Gastrocnemius medialis (tissue), 4 donors: ENCODE measurements at regions not wholly inside any gene's neighbourhood (a gene's known extent, or its start where the extent isn't known, plus 50 kb on each side); places are given as distances from the start of the nearest gene placed in this dataset.

Experiments
- ATAC-seq, 2 donors: fragments of 150-250 bp; one replicate each; pipeline ENCODE4 v1.9.1; 2016
- DNase-seq, 2 donors: peaks; one replicate each; pipeline ENCODE4 v3.0.0-alpha.2; 2019
- H3K27ac ChIP-seq, 4 donors: fragments of 200-600 bp; sonication (generic); 1 replicate in 1 of 4; 2 replicates in 3 of 4; pipeline ENCODE4 v1.5.1; 2016 to 2018; ENCODE audit warnings: mild to moderate bottlenecking in 2 of 4, moderate library complexity in 1 of 4
- H3K27me3 ChIP-seq, 3 donors: fragments of 200-600 bp; sonication (generic) in 2 of 3; 1 replicate in 1 of 3; 2 replicates in 2 of 3; pipeline versions ENCODE4 v1.5.1 to v1.6.0; 2016 to 2019; ENCODE audit warnings: mild to moderate bottlenecking in 1 of 3, moderate library complexity in 1 of 3
- H3K36me3 ChIP-seq, 2 donors: fragments of 200-600 bp; sonication (generic) in 1 of 2; one replicate each; pipeline ENCODE4 v1.5.1; 2017 to 2018
- H3K4me1 ChIP-seq, 2 donors: fragments of 200-600 bp; sonication (generic) in 1 of 2; one replicate each; pipeline ENCODE4 v1.5.1; 2016 to 2017; ENCODE audit warnings: mild to moderate bottlenecking in 2 of 2
- H3K4me3 ChIP-seq, 4 donors: fragments of 200-600 bp; sonication (generic) in 3 of 4; 1 replicate in 1 of 4; 2 replicates in 3 of 4; pipeline ENCODE4 v1.5.1; 2016 to 2019; ENCODE audit warnings: mild to moderate bottlenecking in 2 of 4
- H3K9me3 ChIP-seq, 3 donors: fragments of 200-600 bp; sonication (generic) in 2 of 3; 1 replicate in 1 of 3; 2 replicates in 2 of 3; pipeline ENCODE4 v1.5.1; 2016 to 2019
- POLR2A ChIP-seq, 2 donors: fragments of 450-650 bp; IDR thresholded peaks; one replicate each; pipeline ENCODE4 v1.6.1; 2017; ENCODE audit warnings: antibody characterized with exemption in 2 of 2, mild to moderate bottlenecking in 2 of 2, moderate library complexity in 2 of 2
- in situ Hi-C, 4 donors: fragments of 200-750 bp; cut with MboI; loops; one replicate each; pipeline versions ENCODE4 v1.15.0 to v1.8.0; 2017; ENCODE audit warnings: low sequenced_read_pairs in 4 of 4
- intact Hi-C: fragments of 100-400 bp; cut with DNase I; formaldehyde crosslinking; loops from one replicate; pipeline ENCODE4 v1.15.1; 2023; ENCODE audit warnings: low total_unique reads
- TF ChIP-seq, protein P1 (sequence below), 5 experiments: fragments of 450-650 bp in 3 of 5; fragments of 200-600 bp in 2 of 5; sonication (generic) in 2 of 5; IDR thresholded peaks in 4 of 5; conservative IDR thresholded peaks in 1 of 5; 1 replicate in 4 of 5; 2 replicates in 1 of 5; pipeline ENCODE4 v1.5.1; 2016 to 2019; ENCODE audit warnings: antibody characterized with exemption in 5 of 5, mild to moderate bottlenecking in 3 of 5, moderate library complexity in 3 of 5

DNA sequence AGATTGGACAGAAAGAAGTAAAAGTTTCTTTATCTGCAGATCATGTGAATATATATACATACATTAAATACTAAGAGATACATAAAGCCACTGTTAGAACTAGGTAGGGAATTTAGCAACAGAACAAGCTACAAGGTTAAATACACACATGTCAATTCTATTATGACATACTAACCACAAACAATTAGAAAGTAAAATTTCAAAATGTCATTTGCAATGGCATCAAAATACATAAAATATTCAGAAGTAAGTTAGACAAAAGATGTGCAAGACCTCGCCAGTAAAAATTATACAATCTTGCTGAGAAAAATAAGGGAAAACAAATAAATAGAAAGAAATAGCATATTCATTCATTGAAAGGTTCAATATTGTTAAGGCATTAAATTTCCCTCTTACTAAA is 200.0 kb upstream of the HES1 start:
- Histone ChIP-seq H3K27ac (no peak overlapping the region), H3K36me3 (no peaks in the 10 kb centered on the region), H3K4me1 (no peaks in the 10 kb centered on the region), H3K4me3 (no peak overlapping the region), H3K9me3 (no peaks in the 10 kb centered on the region), H3K27me3 (no peaks in the 10 kb centered on the region)
- intact Hi-C loops: no loop called here
- ATAC-seq (no peak), DNase-seq (no peak)
- TF ChIP-seq POLR2A (IDR thresholded peaks at IDR 0.05): no peak
- TF ChIP-seq, protein P1, sequence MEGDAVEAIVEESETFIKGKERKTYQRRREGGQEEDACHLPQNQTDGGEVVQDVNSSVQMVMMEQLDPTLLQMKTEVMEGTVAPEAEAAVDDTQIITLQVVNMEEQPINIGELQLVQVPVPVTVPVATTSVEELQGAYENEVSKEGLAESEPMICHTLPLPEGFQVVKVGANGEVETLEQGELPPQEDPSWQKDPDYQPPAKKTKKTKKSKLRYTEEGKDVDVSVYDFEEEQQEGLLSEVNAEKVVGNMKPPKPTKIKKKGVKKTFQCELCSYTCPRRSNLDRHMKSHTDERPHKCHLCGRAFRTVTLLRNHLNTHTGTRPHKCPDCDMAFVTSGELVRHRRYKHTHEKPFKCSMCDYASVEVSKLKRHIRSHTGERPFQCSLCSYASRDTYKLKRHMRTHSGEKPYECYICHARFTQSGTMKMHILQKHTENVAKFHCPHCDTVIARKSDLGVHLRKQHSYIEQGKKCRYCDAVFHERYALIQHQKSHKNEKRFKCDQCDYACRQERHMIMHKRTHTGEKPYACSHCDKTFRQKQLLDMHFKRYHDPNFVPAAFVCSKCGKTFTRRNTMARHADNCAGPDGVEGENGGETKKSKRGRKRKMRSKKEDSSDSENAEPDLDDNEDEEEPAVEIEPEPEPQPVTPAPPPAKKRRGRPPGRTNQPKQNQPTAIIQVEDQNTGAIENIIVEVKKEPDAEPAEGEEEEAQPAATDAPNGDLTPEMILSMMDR (IDR thresholded peaks at IDR 0.05 in 4 of 5, conservative IDR thresholded peaks at IDR 0.05 in 1 of 5): no peak
- in situ Hi-C loops: no loop called here

DNA sequence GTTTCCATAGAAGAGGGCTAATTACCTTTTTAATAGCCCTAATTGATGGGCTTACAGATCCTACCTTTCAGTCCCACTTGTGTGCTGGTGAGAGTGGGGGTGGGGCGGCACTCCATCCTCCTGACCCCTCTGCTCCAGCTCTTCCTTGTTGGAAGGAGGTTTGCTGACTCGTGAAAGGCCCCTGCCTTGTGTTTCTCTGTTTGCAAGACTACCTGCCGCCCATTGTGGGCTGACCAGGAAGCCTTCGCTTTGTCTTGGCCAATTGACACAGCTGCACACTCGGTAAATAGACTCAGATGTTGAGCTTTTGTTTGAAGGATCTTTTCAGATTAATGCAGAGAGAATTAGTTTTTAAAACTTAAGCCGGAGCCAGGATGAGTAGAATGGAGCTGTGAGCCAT is 197.3 kb upstream of the HES1 start:
- intact Hi-C loops: no loop called here
- DNase-seq (no peak), ATAC-seq (no peak)
- Histone ChIP-seq H3K4me3 (no peak overlapping the region), H3K9me3 (no peaks in the 10 kb centered on the region), H3K36me3 (no peaks in the 10 kb centered on the region), H3K27ac (no peak overlapping the region), H3K27me3 (no peaks in the 10 kb centered on the region), H3K4me1 (no peaks in the 10 kb centered on the region)
- TF ChIP-seq, protein P1 (IDR thresholded peaks at IDR 0.05 in 4 of 5, conservative IDR thresholded peaks at IDR 0.05 in 1 of 5): no peak
- TF ChIP-seq POLR2A (IDR thresholded peaks at IDR 0.05): no peak
- in situ Hi-C loops: no loop called here

DNA sequence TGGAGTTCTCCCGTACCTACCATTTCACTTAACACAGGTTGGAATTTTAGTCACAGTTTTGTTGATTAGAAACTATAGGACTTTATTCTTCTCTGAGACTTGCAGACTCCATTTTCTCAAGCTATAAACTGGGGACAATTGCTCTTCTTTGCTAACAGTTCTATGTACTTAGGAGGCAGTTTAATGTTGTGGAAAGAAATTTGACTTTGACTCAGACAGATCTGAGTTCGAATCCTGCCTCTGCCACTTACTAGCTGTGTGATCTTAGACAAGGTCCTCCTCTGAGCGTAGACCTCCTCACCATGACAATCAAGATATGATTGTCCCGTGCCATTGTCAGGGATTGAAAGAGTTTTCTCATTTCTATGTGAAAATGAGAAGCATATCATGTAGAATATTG is 196.4 kb upstream of the HES1 start:
- intact Hi-C loops (no loop called here), in situ Hi-C loops (no loop called here)
- no peak overlapping the region for H3K4me3 ChIP-seq
- DNase-seq (no peak), ATAC-seq (no peak)
- TF ChIP-seq POLR2A (IDR thresholded peaks at IDR 0.05): no peak
- TF ChIP-seq, protein P1 (IDR thresholded peaks at IDR 0.05 in 4 of 5, conservative IDR thresholded peaks at IDR 0.05 in 1 of 5): no peak
- no peaks in the 10 kb centered on the region for H3K27me3 ChIP-seq
- H3K27ac ChIP-seq: no peak overlapping the region
- H3K36me3 ChIP-seq: no peaks in the 10 kb centered on the region
- H3K4me1 ChIP-seq: no peaks in the 10 kb centered on the region
- H3K9me3 ChIP-seq: no peaks in the 10 kb centered on the region

DNA sequence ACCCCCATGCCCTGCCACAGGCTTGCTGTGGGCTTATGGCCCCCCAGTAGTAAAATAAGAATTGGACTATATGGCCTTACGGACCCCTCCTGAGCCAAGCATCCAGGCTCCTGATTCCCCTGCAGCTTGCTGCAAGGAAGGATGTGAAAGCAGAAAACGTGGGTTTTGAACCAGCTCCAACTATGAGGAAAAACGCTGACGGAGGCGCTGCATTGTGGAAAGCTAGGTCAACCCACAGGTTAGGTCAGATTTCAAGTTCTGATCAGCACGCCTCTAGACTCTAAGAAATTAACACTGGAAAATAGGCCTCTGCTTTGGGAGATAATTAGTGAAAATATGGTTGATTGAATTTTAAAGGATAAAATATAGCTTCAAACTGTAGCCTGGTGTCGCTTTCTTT is 195.4 kb upstream of the HES1 start:
- in situ Hi-C loops: no loop called here
- H3K36me3 ChIP-seq: no peaks in the 10 kb centered on the region
- no peaks in the 10 kb centered on the region for H3K4me1 ChIP-seq
- intact Hi-C loops: no loop called here
- DNase-seq (no peak), ATAC-seq (no peak)
- H3K27ac ChIP-seq: no peak overlapping the region
- H3K9me3 ChIP-seq: no peaks in the 10 kb centered on the region
- no peaks in the 10 kb centered on the region for H3K27me3 ChIP-seq
- TF ChIP-seq, protein P1 (IDR thresholded peaks at IDR 0.05 in 4 of 5, conservative IDR thresholded peaks at IDR 0.05 in 1 of 5): no peak
- TF ChIP-seq POLR2A (IDR thresholded peaks at IDR 0.05): no peak
- H3K4me3 ChIP-seq: no peak overlapping the region

DNA sequence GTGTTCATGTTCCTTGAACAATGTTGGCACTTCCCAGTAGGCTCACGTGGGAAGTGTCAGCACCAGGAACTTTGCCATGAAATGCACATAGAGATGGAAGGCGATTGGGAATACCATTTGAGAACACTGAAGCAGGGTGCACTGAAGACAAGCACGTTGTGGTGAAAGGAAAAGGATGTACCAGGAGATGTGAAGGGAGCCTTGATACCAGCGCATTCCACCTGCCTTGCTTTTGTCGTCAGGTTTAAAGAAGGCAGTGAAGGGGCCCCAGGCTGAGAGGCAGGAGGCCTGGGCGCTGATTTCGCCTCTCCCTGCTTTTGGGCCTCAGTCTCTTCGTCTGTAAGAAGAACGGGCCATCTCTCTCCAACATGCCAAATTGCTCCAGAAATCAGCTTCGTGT is 194.5 kb upstream of the HES1 start:
- no peak for ATAC-seq
- no peaks in the 10 kb centered on the region for H3K36me3 ChIP-seq
- intact Hi-C loops: no loop called here
- no peak overlapping the region for H3K27ac ChIP-seq
- H3K9me3 ChIP-seq: no peaks in the 10 kb centered on the region
- no peaks in the 10 kb centered on the region for H3K4me1 ChIP-seq
- H3K4me3 ChIP-seq: no peak overlapping the region
- no peaks in the 10 kb centered on the region for H3K27me3 ChIP-seq
- in situ Hi-C loops: no loop called here
- TF ChIP-seq POLR2A (IDR thresholded peaks at IDR 0.05): no peak
- TF ChIP-seq, protein P1 (IDR thresholded peaks at IDR 0.05 in 4 of 5, conservative IDR thresholded peaks at IDR 0.05 in 1 of 5): no peak
- DNase-seq: no peak
